HepG2 (cell line): ENCODE measurements at regions not wholly inside any gene's neighbourhood (a gene's known extent, or its start where the extent isn't known, plus 50 kb on each side); places are given as distances from the start of the nearest gene placed in this dataset.

Experiments
- ARID2 ChIP-seq: sonication (generic); formaldehyde crosslinking; IDR thresholded peaks from 2 replicates; pipeline ENCODE4 v1.8.1; 2022; ENCODE audit warnings: mild to moderate bottlenecking, missing genetic modification reagents, borderline replicate concordance
- ATF1 ChIP-seq: IDR thresholded peaks from 2 replicates; pipeline ENCODE4 v1.6.1; 2016; ENCODE audit warnings: mild to moderate bottlenecking, control low read depth
- BRF2 ChIP-seq: sonication (generic); formaldehyde crosslinking; IDR thresholded peaks from 2 replicates; pipeline ENCODE4 v1.8.1; 2022; ENCODE audit warnings: mild to moderate bottlenecking, missing genetic modification reagents
- CCAR2 ChIP-seq: fragments of 200-400 bp; formaldehyde crosslinking; optimal IDR thresholded peaks from 2 replicates; pipeline ENCODE3; 2018; ENCODE audit warnings: low read depth, mild to moderate bottlenecking, low read length, moderate library complexity
- CEBPB ChIP-seq: IDR thresholded peaks from 2 replicates; pipeline ENCODE4 v1.6.1; 2011; ENCODE audit warnings: low read depth, low read length, improper control_type of control experiment, borderline replicate concordance
- DNMT1 ChIP-seq: sonication (generic); formaldehyde crosslinking; IDR thresholded peaks from 2 replicates; pipeline ENCODE4 v1.5.1; 2020; ENCODE audit warnings: mild to moderate bottlenecking, missing genetic modification reagents
- EHMT2 ChIP-seq: fragments of 200-600 bp; sonication (generic); IDR thresholded peaks from 2 replicates; pipeline ENCODE4 v1.7.0; 2017; ENCODE audit warnings: antibody characterized with exemption, low read depth, low read length, borderline replicate concordance
- EP300 ChIP-seq, 3 experiments: sonication (generic) in 1 of 3; formaldehyde crosslinking in 1 of 3; IDR thresholded peaks; 2 replicates each; pipeline versions ENCODE4 v1.5.1 to v1.6.1; 2011 to 2020; ENCODE audit warnings: low read depth in 2 of 3, low read length in 2 of 3, borderline replicate concordance in 1 of 3, improper control_type of control experiment in 1 of 3, mild to moderate bottlenecking in 1 of 3, missing genetic modification reagents in 1 of 3, moderate library complexity in 1 of 3
- EZH2 ChIP-seq: conservative IDR thresholded peaks from 2 replicates; pipeline ENCODE4 v1.6.1; 2012; ENCODE audit warnings: mild to moderate bottlenecking, low read depth, low read length, moderate library complexity
- FOXP1 ChIP-seq, 2 experiments: fragments of 450-650 bp in 1 of 2; IDR thresholded peaks; 2 replicates each; pipeline ENCODE4 v1.6.1; 2017 to 2018; ENCODE audit warnings: antibody characterized with exemption in 1 of 2
- NFAT5 ChIP-seq: sonication (generic); formaldehyde crosslinking; IDR thresholded peaks from 2 replicates; pipeline ENCODE4 v1.4.0; 2020; ENCODE audit warnings: missing genetic modification reagents
- PHF8 ChIP-seq: sonication (generic); formaldehyde crosslinking; IDR thresholded peaks from 2 replicates; pipeline ENCODE4 v1.5.0; 2020; ENCODE audit warnings: missing genetic modification reagents
- SP2 ChIP-seq: sonication (generic); formaldehyde crosslinking; IDR thresholded peaks from 2 replicates; pipeline ENCODE4 v1.5.1; 2020; ENCODE audit warnings: mild to moderate bottlenecking, missing genetic modification reagents
- TF ChIP-seq, protein P1 (sequence below): sonication (generic); formaldehyde crosslinking; IDR thresholded peaks from 2 replicates; pipeline ENCODE4 v1.5.0; 2020; ENCODE audit warnings: mild to moderate bottlenecking, missing genetic modification reagents, moderate library complexity

DNA sequence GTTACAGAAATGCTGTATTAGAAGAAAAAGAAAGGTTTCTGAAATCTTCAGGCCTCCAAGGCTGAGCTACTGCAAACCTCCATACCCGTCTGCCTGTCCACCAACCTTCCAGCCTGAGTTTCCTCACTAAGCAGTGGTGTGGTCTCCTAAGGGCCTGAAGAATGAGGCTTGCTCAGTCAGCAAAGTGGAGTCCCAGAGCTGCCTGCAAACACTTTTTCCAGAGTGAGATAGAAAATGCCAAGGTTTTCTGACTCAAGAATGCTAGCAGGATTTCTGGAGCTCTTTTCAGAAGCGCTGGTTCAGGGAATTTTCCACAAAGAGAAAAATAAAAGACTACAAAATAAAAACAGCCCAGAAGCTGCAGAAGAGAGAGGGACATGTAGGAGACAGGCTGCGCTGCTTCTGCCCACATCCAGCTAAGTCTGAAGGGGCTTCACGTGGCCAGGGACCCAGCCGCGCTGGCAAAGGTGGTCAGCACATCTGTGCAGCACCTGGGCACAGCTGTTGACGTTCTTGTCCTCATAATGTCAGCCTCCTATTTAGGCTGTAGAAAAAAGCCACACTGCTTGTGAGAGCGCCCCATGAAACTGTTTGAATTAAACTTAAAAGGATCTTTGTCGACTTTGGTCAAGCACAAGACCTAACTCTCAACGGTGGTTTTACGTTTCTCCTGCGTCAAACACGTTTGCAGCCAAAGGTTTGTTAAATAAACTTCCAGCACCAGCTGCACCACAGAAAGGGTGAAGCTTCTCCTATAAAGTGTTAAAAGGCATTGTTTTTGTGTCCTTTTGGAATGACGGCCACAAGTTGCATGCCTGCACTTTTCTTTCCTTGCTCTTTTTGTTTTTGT lies 209.0 kb downstream of the THBS2 start:
- no peak for TF ChIP-seq CCAR2
- no peak for TF ChIP-seq EP300 (IDR thresholded peaks at IDR 0.05; ENCODE audit: low read depth in 2 of 2, low read length in 2 of 2)
- TF ChIP-seq EP300 (CRISPR knock-in tag; IDR thresholded peaks at IDR 0.05; ENCODE audit: borderline replicate concordance), result no peak
- no peak for TF ChIP-seq EHMT2
- no peak for TF ChIP-seq DNMT1 (CRISPR knock-in tag)
- TF ChIP-seq PHF8 (CRISPR knock-in tag), result no peak
- TF ChIP-seq, protein P1, sequence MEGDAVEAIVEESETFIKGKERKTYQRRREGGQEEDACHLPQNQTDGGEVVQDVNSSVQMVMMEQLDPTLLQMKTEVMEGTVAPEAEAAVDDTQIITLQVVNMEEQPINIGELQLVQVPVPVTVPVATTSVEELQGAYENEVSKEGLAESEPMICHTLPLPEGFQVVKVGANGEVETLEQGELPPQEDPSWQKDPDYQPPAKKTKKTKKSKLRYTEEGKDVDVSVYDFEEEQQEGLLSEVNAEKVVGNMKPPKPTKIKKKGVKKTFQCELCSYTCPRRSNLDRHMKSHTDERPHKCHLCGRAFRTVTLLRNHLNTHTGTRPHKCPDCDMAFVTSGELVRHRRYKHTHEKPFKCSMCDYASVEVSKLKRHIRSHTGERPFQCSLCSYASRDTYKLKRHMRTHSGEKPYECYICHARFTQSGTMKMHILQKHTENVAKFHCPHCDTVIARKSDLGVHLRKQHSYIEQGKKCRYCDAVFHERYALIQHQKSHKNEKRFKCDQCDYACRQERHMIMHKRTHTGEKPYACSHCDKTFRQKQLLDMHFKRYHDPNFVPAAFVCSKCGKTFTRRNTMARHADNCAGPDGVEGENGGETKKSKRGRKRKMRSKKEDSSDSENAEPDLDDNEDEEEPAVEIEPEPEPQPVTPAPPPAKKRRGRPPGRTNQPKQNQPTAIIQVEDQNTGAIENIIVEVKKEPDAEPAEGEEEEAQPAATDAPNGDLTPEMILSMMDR (CRISPR knock-in tag), result no peak
- TF ChIP-seq ARID2 (CRISPR knock-in tag), result no peak
- no peak for TF ChIP-seq CEBPB
- TF ChIP-seq NFAT5, result no peak
- no peak for TF ChIP-seq ATF1
- no peak for TF ChIP-seq FOXP1 (IDR thresholded peaks at IDR 0.05)
- no peak for TF ChIP-seq FOXP1 (CRISPR knock-in tag; IDR thresholded peaks at IDR 0.05)
- no peak for TF ChIP-seq SP2
- no peak for TF ChIP-seq BRF2 (CRISPR knock-in tag)
- TF ChIP-seq EZH2, result no peak
